Stomach (tissue), 8 donors: ENCODE measurements at regions not wholly inside any gene's neighbourhood (a gene's known extent, or its start where the extent isn't known, plus 50 kb on each side); places are given as distances from the start of the nearest gene placed in this dataset.

Source experiments
- DNase-seq, 2 donors: peaks; one replicate each; pipeline versions ENCODE4 v3.0.0 to v3.0.0-alpha.2; 2013 to 2019
- H3K27ac ChIP-seq, 5 donors: fragments of 200-600 bp in 4 of 5; sonication (generic) in 4 of 5; one replicate each; pipeline ENCODE4 v1.5.1; 2013 to 2019; ENCODE audit warnings: mild to moderate bottlenecking in 1 of 5, moderate library complexity in 1 of 5
- H3K27me3 ChIP-seq, 3 donors: fragments of 200-600 bp; sonication (generic); one replicate each; pipeline ENCODE4 v1.5.1; 2017 to 2019; ENCODE audit warnings: mixed run types in 1 of 3
- H3K36me3 ChIP-seq, 4 donors: fragments of 200-600 bp; sonication (generic); 1 replicate in 3 of 4; 2 replicates in 1 of 4; pipeline ENCODE4 v1.5.1; 2016 to 2019
- H3K4me1 ChIP-seq, 4 donors: fragments of 200-600 bp; sonication (generic); one replicate each; pipeline ENCODE4 v1.5.1; 2016 to 2019
- H3K4me3 ChIP-seq, 4 donors: fragments of 200-600 bp; sonication (generic) in 3 of 4; one replicate each; pipeline ENCODE4 v1.5.1; 2016 to 2019; ENCODE audit warnings: mild to moderate bottlenecking in 1 of 4
- H3K9me3 ChIP-seq, 4 donors: fragments of 200-600 bp; sonication (generic); one replicate each; pipeline ENCODE4 v1.5.1; 2016 to 2019
- CTCF ChIP-seq, 7 experiments: fragments of 450-650 bp in 4 of 7; fragments of 200-600 bp in 3 of 7; sonication (generic) in 3 of 7; IDR thresholded peaks; one replicate each; pipeline ENCODE4 v1.5.1; 2016 to 2019; ENCODE audit warnings: antibody characterized with exemption in 7 of 7, control low read depth in 2 of 7, mild to moderate bottlenecking in 1 of 7
- EP300 ChIP-seq: sonication (generic); formaldehyde crosslinking; IDR thresholded peaks from one replicate; pipeline ENCODE4 v1.6.1; 2017; ENCODE audit warnings: antibody characterized with exemption
- POLR2A ChIP-seq, 4 donors: fragments of 450-650 bp; IDR thresholded peaks; one replicate each; pipeline ENCODE4 v1.6.1; 2016; ENCODE audit warnings: antibody characterized with exemption in 4 of 4, control low read depth in 2 of 4, mild to moderate bottlenecking in 1 of 4, moderate library complexity in 1 of 4
- POLR2AphosphoS5 ChIP-seq, 3 donors: sonication (generic); formaldehyde crosslinking; IDR thresholded peaks; one replicate each; pipeline ENCODE4 v1.6.1; 2016; ENCODE audit warnings: antibody characterized with exemption in 3 of 3
- WGBS, 5 donors: extraction: QIAGEN DNeasy Blood & Tissue Kit in 3 of 5; methylation state at CpG; one replicate each; pipeline versions ENCODE4 v1.1.5 to v1.1.7; 2013 to 2018; 5-methylcytosine and 5-hydroxymethylcytosine counted together
- intact Hi-C: fragments of 100-400 bp; cut with DNase I; formaldehyde crosslinking; loops from one replicate; pipeline ENCODE4 v1.15.1; 2023; ENCODE audit warnings: low total_unique reads
- donor health status: healthy with polysubstance abuse.
- donor health status: Bipolar disorder and iron deficiency.
- donor health status: healthy.

GRCh38 chr5:3302228-3302627 is 293.4 kb upstream of the IRX1 start:
- no peak for DNase-seq
- Histone ChIP-seq H3K36me3 (no peaks in the 10 kb centered on the region), H3K27me3 (peaks cover 0 to 3% (median 0%) of the 10 kb centered on the region in 3 donors), H3K4me3 (no peak overlapping the region), H3K4me1 (no peaks in the 10 kb centered on the region), H3K9me3 (no peaks in the 10 kb centered on the region), H3K27ac (no peak overlapping the region)
- TF ChIP-seq POLR2A (IDR thresholded peaks at IDR 0.05) (no peak), POLR2AphosphoS5 (IDR thresholded peaks at IDR 0.05) (no peak), CTCF (IDR thresholded peaks at IDR 0.05) (no peak), EP300 (no peak)
- WGBS, 5 donors = 20 to 33% (median 30%) methylated on average over 1 of the region's 1 CpG
- intact Hi-C loops = no loop called here

GRCh38 chr5:3301306-3301705 is 294.3 kb upstream of the IRX1 start:
- DNase-seq = no peak
- Histone ChIP-seq H3K27me3 (peaks cover 0 to 3% (median 0%) of the 10 kb centered on the region in 3 donors), H3K36me3 (no peaks in the 10 kb centered on the region), H3K4me3 (no peak overlapping the region), H3K9me3 (no peaks in the 10 kb centered on the region), H3K27ac (no peak overlapping the region), H3K4me1 (no peaks in the 10 kb centered on the region)
- 49 to 71% (median 54%) methylated on average over 10 of the region's 10 CpGs for WGBS, 5 donors
- no peak for TF ChIP-seq CTCF (IDR thresholded peaks at IDR 0.05)
- TF ChIP-seq EP300 = no peak
- no peak for TF ChIP-seq POLR2AphosphoS5 (IDR thresholded peaks at IDR 0.05)
- TF ChIP-seq POLR2A (IDR thresholded peaks at IDR 0.05) = no peak
- intact Hi-C loops = no loop called here

- intact Hi-C loops = no loop called here
- DNase-seq = no peak
- no peak overlapping the region for H3K27ac ChIP-seq
- no peaks in the 10 kb centered on the region for H3K9me3 ChIP-seq
- 57 to 60% (median 58%) methylated on average over 13 of the region's 13 CpGs for WGBS, 5 donors
- H3K4me3 ChIP-seq = no peak overlapping the region
- TF ChIP-seq EP300 (no peak), POLR2AphosphoS5 (IDR thresholded peaks at IDR 0.05) (no peak), CTCF (IDR thresholded peaks at IDR 0.05) (no peak)
- H3K27me3 ChIP-seq = peaks cover 0 to 3% (median 0%) of the 10 kb centered on the region in 3 donors
- H3K4me1 ChIP-seq = no peaks in the 10 kb centered on the region
- no peaks in the 10 kb centered on the region for H3K36me3 ChIP-seq
Measured at GRCh38 chr5:3300726-3301125, 294.9 kb upstream of the IRX1 start.

GRCh38 chr5:3299441-3299840 is 296.2 kb upstream of the IRX1 start:
- Histone ChIP-seq H3K27ac (no peak overlapping the region), H3K27me3 (peaks cover 0 to 3% (median 0%) of the 10 kb centered on the region in 3 donors), H3K4me1 (no peaks in the 10 kb centered on the region), H3K36me3 (no peaks in the 10 kb centered on the region), H3K9me3 (no peaks in the 10 kb centered on the region), H3K4me3 (no peak overlapping the region)
- 68 to 83% (median 77%) methylated on average over 7 of the region's 7 CpGs for whole genome bisulfite sequencing, 5 donors
- TF ChIP-seq CTCF (IDR thresholded peaks at IDR 0.05) = no peak
- TF ChIP-seq POLR2AphosphoS5 (IDR thresholded peaks at IDR 0.05) = no peak
- TF ChIP-seq EP300 = no peak
- no peak for TF ChIP-seq POLR2A (IDR thresholded peaks at IDR 0.05)
- DNase-seq = no peak
- intact Hi-C loops = no loop called here
